ENCODE measurements at regions not wholly inside any gene's neighbourhood (a gene's known extent, or its start where the extent isn't known, plus 50 kb on each side); places are given as distances from the start of the nearest gene placed in this dataset.

DNA sequence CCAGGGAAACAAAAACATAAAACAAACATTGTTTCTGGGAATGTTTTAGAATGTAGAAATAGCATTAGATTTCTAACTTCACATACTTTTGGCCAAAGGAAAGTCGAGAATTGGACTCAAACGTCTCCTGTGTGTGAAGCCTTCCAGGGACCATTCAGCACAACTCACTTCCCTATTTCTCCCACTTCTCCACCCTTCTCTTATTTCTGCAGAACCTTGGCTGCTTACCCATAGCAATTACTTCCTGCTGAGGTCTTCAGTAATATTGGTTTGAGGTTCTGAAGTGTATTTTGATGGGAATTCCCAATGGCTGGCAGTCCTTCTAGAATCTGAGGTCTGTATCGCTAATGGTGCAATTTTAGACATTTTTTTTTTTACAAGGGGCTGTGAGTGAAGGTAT, 158.3 kb upstream of the SNX19 start:
- peaks cover 0 to 2% (median 0%) of the 10 kb centered on the region in 5 donors for H3K27me3 ChIP-seq (ENCODE audit: control insufficient read depth in 5 of 5, insufficient read depth in 4 of 5, low read length in 5 of 5)
- H3K36me3 ChIP-seq (ENCODE audit: control insufficient read depth in 5 of 5, insufficient read depth in 5 of 5, low read length in 5 of 5), result no peaks in the 10 kb centered on the region
- H3K27ac ChIP-seq (ENCODE audit: low read depth, low read length), result no peak overlapping the region
- no peak overlapping the region for H3K4me3 ChIP-seq (ENCODE audit: low read depth in 1 of 5, low read length in 5 of 5)
- H3K4me1 ChIP-seq (ENCODE audit: control insufficient read depth in 5 of 5, insufficient read depth in 5 of 5, low read length in 5 of 5), result no peaks in the 10 kb centered on the region
- no peaks in the 10 kb centered on the region for H3K9me3 ChIP-seq (ENCODE audit: control insufficient read depth in 5 of 5, low read length in 5 of 5)
- no peak overlapping the region for H3K9ac ChIP-seq (ENCODE audit: low read length in 5 of 5)

GRCh38 chr11:131077340-131077739, 161.1 kb upstream of the SNX19 start:
- no peaks in the 10 kb centered on the region for H3K4me1 ChIP-seq (ENCODE audit: control insufficient read depth in 5 of 5, insufficient read depth in 5 of 5, low read length in 5 of 5)
- peaks cover 0 to 2% (median 0%) of the 10 kb centered on the region in 5 donors for H3K27me3 ChIP-seq (ENCODE audit: control insufficient read depth in 5 of 5, insufficient read depth in 4 of 5, low read length in 5 of 5)
- no peaks in the 10 kb centered on the region for H3K36me3 ChIP-seq (ENCODE audit: control insufficient read depth in 5 of 5, insufficient read depth in 5 of 5, low read length in 5 of 5)
- H3K9me3 ChIP-seq (ENCODE audit: control insufficient read depth in 5 of 5, low read length in 5 of 5), result peaks cover 0 to 2% (median 0%) of the 10 kb centered on the region in 5 donors
- H3K9ac ChIP-seq (ENCODE audit: low read length in 5 of 5), result no peak overlapping the region
- H3K4me3 ChIP-seq (ENCODE audit: low read depth in 1 of 5, low read length in 5 of 5), result no peak overlapping the region
- H3K27ac ChIP-seq (ENCODE audit: low read depth, low read length), result no peak overlapping the region

DNA sequence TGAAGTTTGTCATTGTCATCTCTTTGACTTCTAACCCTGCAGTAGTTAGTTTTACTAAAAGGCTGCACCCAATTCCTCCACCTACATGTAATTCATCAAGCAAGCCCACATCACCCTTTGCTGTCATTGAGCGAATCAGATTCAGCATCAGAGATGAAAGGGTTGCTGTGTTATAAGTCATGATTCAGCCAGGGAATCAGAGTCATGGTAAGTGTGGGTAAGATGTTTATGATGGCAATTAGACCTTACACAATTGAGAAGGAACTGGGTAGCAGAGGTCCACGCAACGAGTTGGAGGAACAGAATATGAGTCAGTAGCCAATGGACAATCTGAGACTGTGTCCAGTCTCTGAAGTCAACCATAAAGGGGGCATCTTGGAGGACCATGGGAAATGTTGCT, 162.8 kb upstream of the SNX19 start:
- H3K27ac ChIP-seq (ENCODE audit: low read depth, low read length), result no peak overlapping the region
- H3K4me3 ChIP-seq (ENCODE audit: low read depth in 1 of 5, low read length in 5 of 5), result no peak overlapping the region
- H3K36me3 ChIP-seq (ENCODE audit: control insufficient read depth in 5 of 5, insufficient read depth in 5 of 5, low read length in 5 of 5), result no peaks in the 10 kb centered on the region
- no peaks in the 10 kb centered on the region for H3K27me3 ChIP-seq (ENCODE audit: control insufficient read depth in 5 of 5, insufficient read depth in 4 of 5, low read length in 5 of 5)
- H3K9ac ChIP-seq (ENCODE audit: low read length in 5 of 5), result no peak overlapping the region
- peaks cover 0 to 2% (median 0%) of the 10 kb centered on the region in 5 donors for H3K9me3 ChIP-seq (ENCODE audit: control insufficient read depth in 5 of 5, low read length in 5 of 5)
- H3K4me1 ChIP-seq (ENCODE audit: control insufficient read depth in 5 of 5, insufficient read depth in 5 of 5, low read length in 5 of 5), result no peaks in the 10 kb centered on the region

DNA sequence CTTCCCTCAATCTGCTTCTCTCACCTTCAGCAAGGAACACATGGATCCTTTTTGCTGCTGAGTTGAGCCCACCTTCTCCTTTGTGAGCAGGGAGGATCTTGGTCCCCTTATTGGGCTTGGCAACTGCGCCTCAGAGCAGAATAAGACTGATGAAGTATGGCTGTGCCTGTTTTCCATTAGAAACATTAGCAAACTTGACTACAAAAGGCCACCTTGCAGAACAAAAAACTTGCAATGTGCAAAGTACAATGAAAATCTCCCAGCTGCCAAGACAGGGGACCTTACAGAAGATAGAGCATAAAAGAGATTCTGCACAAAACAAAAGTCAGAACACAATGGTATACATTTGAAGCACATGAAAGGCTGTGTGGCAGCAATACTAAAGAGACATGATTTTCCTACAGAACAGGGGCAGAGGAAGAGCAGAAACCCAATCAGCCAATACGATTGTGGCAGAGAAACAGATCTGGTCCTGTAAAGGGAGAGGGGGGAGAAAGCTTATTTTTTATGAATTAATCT, 173.5 kb upstream of the SNX19 start:
- H3K27me3 ChIP-seq (ENCODE audit: control insufficient read depth in 5 of 5, insufficient read depth in 4 of 5, low read length in 5 of 5), result no peaks in the 10 kb centered on the region
- H3K4me3 ChIP-seq (ENCODE audit: low read depth in 1 of 5, low read length in 5 of 5), result no peak overlapping the region
- H3K9ac ChIP-seq (ENCODE audit: low read length in 5 of 5), result no peak overlapping the region
- H3K27ac ChIP-seq (ENCODE audit: low read depth, low read length), result no peak overlapping the region
- no peaks in the 10 kb centered on the region for H3K36me3 ChIP-seq (ENCODE audit: control insufficient read depth in 5 of 5, insufficient read depth in 5 of 5, low read length in 5 of 5)
- H3K4me1 ChIP-seq (ENCODE audit: control insufficient read depth in 5 of 5, insufficient read depth in 5 of 5, low read length in 5 of 5), result no peaks in the 10 kb centered on the region
- H3K9me3 ChIP-seq (ENCODE audit: control insufficient read depth in 5 of 5, low read length in 5 of 5), result peaks cover 4 to 11% (median 7%) of the 10 kb centered on the region in 5 donors

DNA sequence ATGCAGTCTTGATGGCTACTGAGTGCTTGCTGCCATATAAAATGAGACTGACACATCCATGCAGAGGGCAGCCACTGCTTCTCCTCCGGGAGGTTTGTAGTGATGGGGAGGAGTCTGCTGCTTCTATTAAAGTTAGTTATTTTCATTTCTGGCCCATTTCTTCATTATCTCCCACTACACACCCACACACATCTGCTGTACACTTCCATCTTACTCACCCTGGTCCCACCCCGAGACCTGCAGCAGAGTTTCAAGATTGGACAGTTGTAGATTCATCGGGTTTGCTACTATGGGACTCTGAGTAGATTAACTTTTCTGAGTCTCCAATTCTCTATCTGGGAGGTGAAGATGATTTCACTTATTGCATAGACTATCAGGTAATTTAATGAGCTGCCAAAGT, 176.2 kb upstream of the SNX19 start:
- no peak overlapping the region for H3K9ac ChIP-seq (ENCODE audit: low read length in 5 of 5)
- H3K9me3 ChIP-seq (ENCODE audit: control insufficient read depth in 5 of 5, low read length in 5 of 5), result peaks cover 0 to 2% (median 0%) of the 10 kb centered on the region in 5 donors

DNA sequence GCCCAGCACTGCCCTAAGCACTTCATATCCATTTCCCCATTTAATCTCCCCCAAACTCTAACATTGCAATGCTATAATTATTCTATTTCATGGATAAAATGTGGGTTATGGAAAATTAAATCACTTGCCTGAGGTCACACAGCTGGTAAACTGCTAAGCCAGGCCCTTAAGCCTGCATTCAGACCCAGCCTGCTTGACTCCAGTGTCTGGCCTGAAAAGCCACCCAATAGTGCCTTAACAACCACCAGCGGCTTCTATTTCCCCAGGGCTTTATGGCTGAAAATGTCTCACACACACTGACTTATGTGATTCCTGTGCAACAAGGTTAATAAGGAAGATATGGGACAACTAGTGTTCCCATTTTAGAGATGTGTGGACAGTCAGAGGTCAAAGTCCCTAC, 178.5 kb upstream of the SNX19 start:
- no peak overlapping the region for H3K4me3 ChIP-seq (ENCODE audit: low read depth in 1 of 5, low read length in 5 of 5)
- H3K9me3 ChIP-seq (ENCODE audit: control insufficient read depth in 5 of 5, low read length in 5 of 5), result peaks cover 0 to 2% (median 0%) of the 10 kb centered on the region in 5 donors
- no peak overlapping the region for H3K9ac ChIP-seq (ENCODE audit: low read length in 5 of 5)
- no peaks in the 10 kb centered on the region for H3K36me3 ChIP-seq (ENCODE audit: control insufficient read depth in 5 of 5, insufficient read depth in 5 of 5, low read length in 5 of 5)
- no peak overlapping the region for H3K27ac ChIP-seq (ENCODE audit: low read depth, low read length)
- no peaks in the 10 kb centered on the region for H3K4me1 ChIP-seq (ENCODE audit: control insufficient read depth in 5 of 5, insufficient read depth in 5 of 5, low read length in 5 of 5)
- peaks cover 0 to 3% (median 0%) of the 10 kb centered on the region in 5 donors for H3K27me3 ChIP-seq (ENCODE audit: control insufficient read depth in 5 of 5, insufficient read depth in 4 of 5, low read length in 5 of 5)

More for the DNA sequence above, 176.2 kb upstream of the SNX19 start:
- Histone ChIP-seq H3K4me1 (ENCODE audit: control insufficient read depth in 5 of 5, insufficient read depth in 5 of 5, low read length in 5 of 5) (no peaks in the 10 kb centered on the region), H3K27ac (ENCODE audit: low read depth, low read length) (no peak overlapping the region), H3K4me3 (ENCODE audit: low read depth in 1 of 5, low read length in 5 of 5) (no peak overlapping the region), H3K27me3 (ENCODE audit: control insufficient read depth in 5 of 5, insufficient read depth in 4 of 5, low read length in 5 of 5) (peaks cover 0 to 3% (median 0%) of the 10 kb centered on the region in 5 donors), H3K36me3 (ENCODE audit: control insufficient read depth in 5 of 5, insufficient read depth in 5 of 5, low read length in 5 of 5) (no peaks in the 10 kb centered on the region)

DNA sequence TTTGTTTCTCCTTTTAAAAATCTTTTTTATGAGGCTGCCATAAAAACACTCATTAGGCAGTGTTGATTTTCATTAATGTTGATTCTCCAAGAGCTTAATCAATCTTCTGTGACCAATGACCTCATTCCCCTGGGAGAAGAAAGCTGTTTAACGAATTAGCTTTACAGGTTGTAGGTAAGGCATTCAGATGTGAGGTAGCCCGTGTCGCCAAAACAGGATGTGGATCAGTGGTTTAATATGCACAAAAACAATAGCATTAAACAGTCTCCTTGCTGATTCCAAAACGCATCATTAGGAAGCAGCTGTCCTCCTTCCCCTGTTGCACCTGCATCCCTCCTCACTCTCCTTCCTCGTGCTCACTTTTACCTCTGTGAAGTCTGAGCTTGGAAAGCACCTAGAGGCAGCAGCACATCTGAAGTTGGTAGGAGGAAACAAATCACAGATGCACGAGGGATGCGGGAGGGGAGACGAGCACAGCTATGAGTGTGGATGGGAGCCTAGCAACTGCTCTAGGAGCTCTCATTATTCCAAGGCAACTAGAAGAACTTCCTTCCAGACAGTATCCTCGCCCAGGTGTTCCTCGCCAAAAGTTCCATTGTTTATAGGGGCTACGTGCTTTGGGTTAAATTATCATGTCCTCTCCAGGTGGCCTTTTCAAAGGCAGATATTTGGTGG, 179.4 kb upstream of the SNX19 start:
- H3K4me1 ChIP-seq (ENCODE audit: control insufficient read depth in 5 of 5, insufficient read depth in 5 of 5, low read length in 5 of 5), result no peaks in the 10 kb centered on the region
- peaks cover 0 to 3% (median 0%) of the 10 kb centered on the region in 5 donors for H3K27me3 ChIP-seq (ENCODE audit: control insufficient read depth in 5 of 5, insufficient read depth in 4 of 5, low read length in 5 of 5)
- no peaks in the 10 kb centered on the region for H3K36me3 ChIP-seq (ENCODE audit: control insufficient read depth in 5 of 5, insufficient read depth in 5 of 5, low read length in 5 of 5)
- no peak overlapping the region for H3K4me3 ChIP-seq (ENCODE audit: low read depth in 1 of 5, low read length in 5 of 5)
- no peak overlapping the region for H3K9ac ChIP-seq (ENCODE audit: low read length in 5 of 5)
- H3K27ac ChIP-seq (ENCODE audit: low read depth, low read length), result no peak overlapping the region
- peaks cover 0 to 2% (median 0%) of the 10 kb centered on the region in 5 donors for H3K9me3 ChIP-seq (ENCODE audit: control insufficient read depth in 5 of 5, low read length in 5 of 5)

GRCh38 chr11:131099013-131099412, 182.7 kb upstream of the SNX19 start:
- H3K9me3 ChIP-seq (ENCODE audit: control insufficient read depth in 5 of 5, low read length in 5 of 5), result peaks cover 0 to 2% (median 0%) of the 10 kb centered on the region in 5 donors
- H3K4me3 ChIP-seq (ENCODE audit: low read depth in 1 of 5, low read length in 5 of 5), result no peak overlapping the region
- no peaks in the 10 kb centered on the region for H3K36me3 ChIP-seq (ENCODE audit: control insufficient read depth in 5 of 5, insufficient read depth in 5 of 5, low read length in 5 of 5)
- H3K4me1 ChIP-seq (ENCODE audit: control insufficient read depth in 5 of 5, insufficient read depth in 5 of 5, low read length in 5 of 5), result no peaks in the 10 kb centered on the region
- peaks cover 0 to 4% (median 3%) of the 10 kb centered on the region in 5 donors for H3K27me3 ChIP-seq (ENCODE audit: control insufficient read depth in 5 of 5, insufficient read depth in 4 of 5, low read length in 5 of 5)
- no peak overlapping the region for H3K9ac ChIP-seq (ENCODE audit: low read length in 5 of 5)
- no peak overlapping the region for H3K27ac ChIP-seq (ENCODE audit: low read depth, low read length)

DNA sequence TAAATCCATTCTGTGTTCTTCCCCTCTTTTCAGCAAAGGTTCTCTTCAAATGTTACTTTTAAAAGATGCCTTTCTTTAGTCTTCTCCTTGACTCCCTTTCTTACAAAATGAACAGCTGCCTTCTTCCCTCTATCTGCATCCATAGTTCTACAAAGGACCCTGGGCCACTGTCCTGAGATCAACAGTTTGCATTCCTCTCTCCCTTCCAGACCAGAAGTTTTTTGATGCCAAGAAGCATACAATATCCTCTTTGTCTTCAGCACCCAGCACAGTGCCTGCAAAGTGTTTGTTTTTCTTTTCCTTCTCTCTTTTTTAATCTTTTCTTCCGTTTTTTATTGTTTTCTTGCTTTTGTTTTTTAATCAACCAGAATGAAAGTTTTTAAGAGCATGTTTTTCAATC, 183.5 kb upstream of the SNX19 start:
- H3K9ac ChIP-seq (ENCODE audit: low read length in 5 of 5), result no peak overlapping the region
- H3K36me3 ChIP-seq (ENCODE audit: control insufficient read depth in 5 of 5, insufficient read depth in 5 of 5, low read length in 5 of 5), result no peaks in the 10 kb centered on the region
- peaks cover 0 to 2% (median 0%) of the 10 kb centered on the region in 5 donors for H3K9me3 ChIP-seq (ENCODE audit: control insufficient read depth in 5 of 5, low read length in 5 of 5)
- H3K4me3 ChIP-seq (ENCODE audit: low read depth in 1 of 5, low read length in 5 of 5), result no peak overlapping the region
- no peaks in the 10 kb centered on the region for H3K4me1 ChIP-seq (ENCODE audit: control insufficient read depth in 5 of 5, insufficient read depth in 5 of 5, low read length in 5 of 5)
- peaks cover 0 to 4% (median 3%) of the 10 kb centered on the region in 5 donors for H3K27me3 ChIP-seq (ENCODE audit: control insufficient read depth in 5 of 5, insufficient read depth in 4 of 5, low read length in 5 of 5)
- no peak overlapping the region for H3K27ac ChIP-seq (ENCODE audit: low read depth, low read length)

DNA sequence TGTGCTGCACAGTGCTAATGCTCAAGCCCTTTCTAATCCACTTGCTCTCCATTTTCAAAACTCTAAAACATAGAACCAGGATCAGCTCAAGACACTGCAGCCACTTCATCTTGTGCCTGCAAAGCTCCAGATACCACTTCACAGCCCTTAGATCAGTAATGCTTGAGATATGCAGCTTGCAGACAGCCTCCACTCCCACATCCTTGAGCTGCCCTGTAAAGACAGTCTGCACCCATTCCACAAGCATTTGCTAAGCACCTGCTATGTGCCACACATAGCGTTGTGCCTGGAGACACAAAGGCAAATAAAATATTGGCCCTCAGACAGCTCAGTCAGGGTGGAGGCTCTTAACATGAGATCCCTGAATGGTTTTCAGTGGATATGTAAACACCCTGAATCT, 192.5 kb upstream of the SNX19 start:
- H3K36me3 ChIP-seq (ENCODE audit: control insufficient read depth in 5 of 5, insufficient read depth in 5 of 5, low read length in 5 of 5), result no peaks in the 10 kb centered on the region
- no peak overlapping the region for H3K9ac ChIP-seq (ENCODE audit: low read length in 5 of 5)
- H3K4me3 ChIP-seq (ENCODE audit: low read depth in 1 of 5, low read length in 5 of 5), result no peak overlapping the region
- H3K9me3 ChIP-seq (ENCODE audit: control insufficient read depth in 5 of 5, low read length in 5 of 5), result peaks cover 0 to 16% (median 11%) of the 10 kb centered on the region in 5 donors
- H3K4me1 ChIP-seq (ENCODE audit: control insufficient read depth in 5 of 5, insufficient read depth in 5 of 5, low read length in 5 of 5), result peaks cover 0 to 4% (median 0%) of the 10 kb centered on the region in 5 donors
- H3K27ac ChIP-seq (ENCODE audit: low read depth, low read length), result no peak overlapping the region
- peaks cover 0 to 5% (median 0%) of the 10 kb centered on the region in 5 donors for H3K27me3 ChIP-seq (ENCODE audit: control insufficient read depth in 5 of 5, insufficient read depth in 4 of 5, low read length in 5 of 5)

Measured in subcutaneous abdominal adipose tissue (tissue), 5 donors.